ENCODE measurements at regions not wholly inside any gene's neighbourhood (a gene's known extent, or its start where the extent isn't known, plus 50 kb on each side); places are given as distances from the start of the nearest gene placed in this dataset.

- no peak for DNase-seq (ENCODE audit: extremely low spot score)
- ChIA-PET POLR2A (no interaction called here), CTCF (no interaction called here)
- TF ChIP-seq, protein P1, sequence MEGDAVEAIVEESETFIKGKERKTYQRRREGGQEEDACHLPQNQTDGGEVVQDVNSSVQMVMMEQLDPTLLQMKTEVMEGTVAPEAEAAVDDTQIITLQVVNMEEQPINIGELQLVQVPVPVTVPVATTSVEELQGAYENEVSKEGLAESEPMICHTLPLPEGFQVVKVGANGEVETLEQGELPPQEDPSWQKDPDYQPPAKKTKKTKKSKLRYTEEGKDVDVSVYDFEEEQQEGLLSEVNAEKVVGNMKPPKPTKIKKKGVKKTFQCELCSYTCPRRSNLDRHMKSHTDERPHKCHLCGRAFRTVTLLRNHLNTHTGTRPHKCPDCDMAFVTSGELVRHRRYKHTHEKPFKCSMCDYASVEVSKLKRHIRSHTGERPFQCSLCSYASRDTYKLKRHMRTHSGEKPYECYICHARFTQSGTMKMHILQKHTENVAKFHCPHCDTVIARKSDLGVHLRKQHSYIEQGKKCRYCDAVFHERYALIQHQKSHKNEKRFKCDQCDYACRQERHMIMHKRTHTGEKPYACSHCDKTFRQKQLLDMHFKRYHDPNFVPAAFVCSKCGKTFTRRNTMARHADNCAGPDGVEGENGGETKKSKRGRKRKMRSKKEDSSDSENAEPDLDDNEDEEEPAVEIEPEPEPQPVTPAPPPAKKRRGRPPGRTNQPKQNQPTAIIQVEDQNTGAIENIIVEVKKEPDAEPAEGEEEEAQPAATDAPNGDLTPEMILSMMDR (IDR thresholded peaks at IDR 0.05; ENCODE audit: control extremely low read depth, extremely low read depth, low read depth, missing control alignments): no peak
Measured at GRCh38 chr5:15214010-15214409, 286.0 kb upstream of the FBXL7 start.

GRCh38 chr5:15209053-15209762, 290.8 kb upstream of the FBXL7 start:
- no peak for DNase-seq (ENCODE audit: extremely low spot score)
- TF ChIP-seq, protein P1 (IDR thresholded peaks at IDR 0.05; ENCODE audit: control extremely low read depth, extremely low read depth, low read depth, missing control alignments): no peak
- ChIA-PET POLR2A (no interaction called here), CTCF (interaction anchor here (1.0 to 1.1 kb wide), 2 partner anchors 8 to 12 kb away, joined by 3 to 4 read pairs; no protein-coding TSS in a partner anchor)

GRCh38 chr5:15206133-15206532, 293.8 kb upstream of the FBXL7 start:
- DNase-seq (ENCODE audit: extremely low spot score): no peak
- TF ChIP-seq, protein P1 (IDR thresholded peaks at IDR 0.05; ENCODE audit: control extremely low read depth, extremely low read depth, low read depth, missing control alignments): no peak
- ChIA-PET CTCF (no interaction called here), POLR2A (no interaction called here)

DNA sequence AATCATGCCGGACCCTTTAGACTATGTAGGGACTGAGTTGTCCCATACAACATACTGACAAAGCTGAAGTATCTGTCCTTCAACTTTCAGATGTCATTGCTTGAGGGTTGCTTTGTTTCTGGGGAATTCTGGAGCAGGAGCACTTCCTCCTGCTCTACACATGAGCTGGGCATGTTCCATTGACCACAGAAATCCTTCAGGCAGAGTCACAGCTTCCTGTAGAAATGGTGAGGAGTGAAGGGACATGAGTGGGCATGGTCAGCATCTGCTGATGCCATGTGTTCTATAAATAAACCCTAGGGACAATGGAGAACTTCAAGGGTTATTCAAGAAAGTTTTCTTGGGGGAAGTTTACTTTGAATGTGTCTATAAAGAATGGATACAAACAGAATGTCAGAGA, 296.6 kb upstream of the FBXL7 start:
- TF ChIP-seq, protein P1 (IDR thresholded peaks at IDR 0.05; ENCODE audit: control extremely low read depth, extremely low read depth, low read depth, missing control alignments): no peak
- DNase-seq (ENCODE audit: extremely low spot score): no peak
- ChIA-PET CTCF (no interaction called here), POLR2A (no interaction called here)

DNA sequence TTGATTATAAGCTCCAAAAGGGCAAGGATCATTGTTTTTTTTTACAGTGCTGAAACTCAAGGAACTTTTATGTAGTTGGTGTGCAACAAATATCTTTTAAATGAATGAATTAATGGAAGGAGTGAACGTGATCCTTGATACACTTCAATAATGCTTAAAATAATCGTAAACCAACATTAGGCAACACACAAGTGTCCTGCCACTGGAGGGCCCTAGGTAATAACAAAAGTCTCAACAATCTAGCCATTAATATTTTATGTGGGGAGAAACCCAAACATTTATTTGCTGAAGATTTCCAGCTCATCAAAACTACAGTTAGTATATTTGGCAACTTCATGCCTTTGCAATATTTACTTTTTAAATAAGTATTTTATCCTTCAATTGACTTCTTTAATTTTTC, 309.0 kb upstream of the FBXL7 start:
- DNase-seq (ENCODE audit: extremely low spot score): no peak
- TF ChIP-seq, protein P1 (IDR thresholded peaks at IDR 0.05; ENCODE audit: control extremely low read depth, extremely low read depth, low read depth, missing control alignments): no peak
- CTCF ChIA-PET: no interaction called here
- POLR2A ChIA-PET: no interaction called here

DNA sequence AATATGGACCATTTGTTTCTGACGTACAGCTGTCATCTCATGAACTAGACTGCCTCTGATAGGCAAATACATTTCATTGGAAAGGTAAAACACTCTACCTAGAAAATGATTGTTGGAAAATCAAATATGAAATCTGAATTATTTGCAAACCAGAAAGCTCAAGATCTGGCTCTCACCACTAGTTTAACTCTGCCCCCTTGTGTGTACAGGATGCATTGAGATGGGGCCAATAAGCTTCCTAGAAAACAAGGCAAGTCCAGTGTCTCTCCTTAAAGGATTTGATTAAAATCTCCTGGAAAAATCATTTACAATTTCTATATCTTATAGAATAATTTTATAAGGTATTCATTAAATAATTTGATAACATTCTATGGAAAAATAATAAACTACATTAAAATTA, 311.9 kb upstream of the ANKH start:
- TF ChIP-seq, protein P1 (IDR thresholded peaks at IDR 0.05; ENCODE audit: control extremely low read depth, extremely low read depth, low read depth, missing control alignments): no peak
- no peak for DNase-seq (ENCODE audit: extremely low spot score)
- CTCF ChIA-PET: no interaction called here
- POLR2A ChIA-PET: no interaction called here

Data from GM10248 (cell line).